T-helper 17 cell (primary cell): ENCODE measurements at regions not wholly inside any gene's neighbourhood (a gene's known extent, or its start where the extent isn't known, plus 50 kb on each side); places are given as distances from the start of the nearest gene placed in this dataset.

ENCODE experiments used
- ATAC-seq: fragments of 150-1000 bp; cut with Tn5 transposase; 2 replicates; pipeline ENCODE4 v1.10.0; 2021; ENCODE audit warnings: mild to moderate bottlenecking, moderate library complexity
- DNase-seq, 3 donors: peaks; one replicate each; pipeline versions ENCODE4 v3.0.0 to v3.0.0-alpha.2; 2020 to 2021
- H3K9me3 ChIP-seq: one replicate; pipeline ENCODE4 v1.7.0; 2013; ENCODE audit warnings: low read length, mild to moderate bottlenecking; ENCODE audit not compliant: control insufficient read depth, poor library complexity, severe bottlenecking
- H3K27ac Mint-ChIP-seq: one replicate; pipeline ENCODE4 v1.8.0; 2022; ENCODE audit warnings: mild to moderate bottlenecking, moderate library complexity, mixed read lengths
- H3K27me3 Mint-ChIP-seq: one replicate; pipeline ENCODE4 v1.8.0; 2022; ENCODE audit warnings: mixed read lengths
- H3K36me3 Mint-ChIP-seq: one replicate; pipeline ENCODE4 v1.8.0; 2022; ENCODE audit warnings: low read depth, mixed read lengths
- H3K4me1 Mint-ChIP-seq: one replicate; pipeline ENCODE4 v1.8.0; 2022; ENCODE audit warnings: mild to moderate bottlenecking, mixed read lengths
- H3K4me3 Mint-ChIP-seq: one replicate; pipeline ENCODE4 v1.8.0; 2022; ENCODE audit warnings: mild to moderate bottlenecking, moderate library complexity, mixed read lengths

DNA sequence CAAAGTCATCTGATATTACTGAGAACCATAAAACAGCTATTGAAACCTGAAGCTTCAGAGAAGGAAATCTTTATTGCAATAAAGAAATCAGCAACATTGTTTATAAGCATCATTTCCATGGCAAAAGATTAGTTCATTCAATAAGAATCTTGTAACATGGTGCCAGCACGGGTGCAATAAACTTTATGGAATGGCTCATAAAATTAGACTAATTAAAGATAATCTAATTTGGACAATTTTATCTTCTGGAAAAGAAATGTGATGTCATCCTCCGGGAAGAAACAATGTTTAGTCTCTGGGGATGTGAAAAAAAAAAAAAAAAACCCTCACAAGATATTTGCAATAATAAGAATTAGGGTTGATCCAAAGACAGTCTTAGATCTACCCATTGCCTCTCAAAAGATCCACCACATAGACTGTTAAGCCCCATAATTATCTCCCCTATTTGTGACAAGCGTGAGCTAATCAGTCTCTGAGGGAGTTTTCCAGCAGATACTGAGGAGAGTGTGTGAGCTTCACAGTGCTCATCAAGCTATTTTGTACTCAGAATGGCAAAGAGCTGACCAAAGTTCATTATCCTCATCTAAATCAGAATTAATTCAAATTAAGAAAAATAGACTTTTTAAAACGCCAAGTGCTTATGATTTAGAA, 297.0 kb upstream of the EDNRB start:
- no peak overlapping the region for H3K27ac Mint-ChIP-seq
- peaks cover 4% of the 10 kb centered on the region for H3K27me3 Mint-ChIP-seq
- no peaks in the 10 kb centered on the region for H3K36me3 Mint-ChIP-seq
- DNase-seq (no peak), ATAC-seq (no peak)
- H3K4me3 Mint-ChIP-seq = no peak overlapping the region
- H3K9me3 ChIP-seq = no peaks in the 10 kb centered on the region
- H3K4me1 Mint-ChIP-seq = no peaks in the 10 kb centered on the region

DNA sequence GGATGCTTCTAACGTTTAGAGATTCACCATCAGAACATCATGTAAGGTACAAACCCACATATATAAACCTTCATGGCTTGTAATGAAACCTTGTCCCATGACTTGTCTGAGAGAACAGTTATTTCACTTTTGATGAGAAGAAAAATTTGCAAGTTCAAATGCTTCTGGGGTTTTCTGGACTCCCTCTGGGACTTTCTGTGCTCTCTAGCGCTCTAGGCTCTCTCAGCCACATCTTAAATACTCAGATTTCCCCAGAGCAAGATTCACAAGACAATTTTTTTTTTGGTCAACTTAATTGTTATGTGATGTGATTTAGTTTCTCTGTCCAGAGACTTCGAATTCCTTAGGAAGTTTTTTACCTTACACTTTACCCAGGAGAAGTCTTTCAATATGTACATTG, 282.8 kb upstream of the EDNRB start:
- no peaks in the 10 kb centered on the region for H3K36me3 Mint-ChIP-seq
- no peak overlapping the region for H3K27ac Mint-ChIP-seq
- DNase-seq (no peak), ATAC-seq (no peak)
- no peaks in the 10 kb centered on the region for H3K9me3 ChIP-seq
- peaks cover 22% of the 10 kb centered on the region for H3K27me3 Mint-ChIP-seq
- H3K4me3 Mint-ChIP-seq = no peak overlapping the region
- H3K4me1 Mint-ChIP-seq = no peaks in the 10 kb centered on the region

DNA sequence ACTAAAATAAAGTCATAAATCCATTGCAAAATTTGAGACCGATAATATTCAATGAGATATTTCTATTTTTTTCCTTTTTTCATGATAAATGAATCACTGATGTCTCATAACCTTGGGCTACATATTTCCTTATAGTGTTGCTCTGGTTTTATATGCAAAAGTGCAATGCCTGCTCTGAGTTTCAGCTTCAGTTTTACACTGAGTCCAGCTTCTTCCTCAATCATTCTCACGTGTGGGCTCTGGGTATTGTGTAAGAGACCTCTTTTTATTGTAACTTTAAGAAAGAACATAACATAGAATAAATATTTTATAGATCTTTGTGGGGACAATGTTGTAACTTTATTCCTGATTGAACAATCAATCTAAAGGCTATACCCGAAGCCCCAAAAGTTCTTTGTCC, 280.2 kb upstream of the EDNRB start:
- no peaks in the 10 kb centered on the region for H3K36me3 Mint-ChIP-seq
- H3K4me3 Mint-ChIP-seq = no peak overlapping the region
- H3K9me3 ChIP-seq = no peaks in the 10 kb centered on the region
- H3K27me3 Mint-ChIP-seq = peaks cover 16% of the 10 kb centered on the region
- H3K27ac Mint-ChIP-seq = no peak overlapping the region
- no peak for ATAC-seq
- no peak for DNase-seq
- no peaks in the 10 kb centered on the region for H3K4me1 Mint-ChIP-seq

DNA sequence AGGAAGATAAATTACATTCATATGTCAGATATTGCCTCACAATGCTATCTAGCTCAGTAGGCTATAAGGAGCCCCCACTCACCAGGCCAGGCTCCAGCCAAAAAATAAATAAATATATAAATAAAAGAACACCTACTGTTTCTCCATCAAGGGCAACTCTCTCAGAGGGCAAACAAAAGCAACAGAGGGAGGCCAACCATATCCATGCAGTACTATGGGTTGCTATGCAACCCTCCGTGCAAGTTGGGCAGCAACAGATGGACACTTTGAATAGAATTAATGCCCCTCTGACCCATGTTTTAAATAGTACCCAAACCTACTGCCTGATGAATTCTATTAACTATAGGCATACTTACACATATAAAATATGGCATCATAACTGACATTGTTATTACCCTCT, 279.8 kb upstream of the EDNRB start:
- Mint-ChIP-seq H3K27ac (no peak overlapping the region), H3K36me3 (no peaks in the 10 kb centered on the region), H3K4me1 (no peaks in the 10 kb centered on the region), H3K27me3 (peaks cover 16% of the 10 kb centered on the region), H3K4me3 (no peak overlapping the region)
- no peaks in the 10 kb centered on the region for H3K9me3 ChIP-seq
- ATAC-seq (no peak), DNase-seq (no peak)

DNA sequence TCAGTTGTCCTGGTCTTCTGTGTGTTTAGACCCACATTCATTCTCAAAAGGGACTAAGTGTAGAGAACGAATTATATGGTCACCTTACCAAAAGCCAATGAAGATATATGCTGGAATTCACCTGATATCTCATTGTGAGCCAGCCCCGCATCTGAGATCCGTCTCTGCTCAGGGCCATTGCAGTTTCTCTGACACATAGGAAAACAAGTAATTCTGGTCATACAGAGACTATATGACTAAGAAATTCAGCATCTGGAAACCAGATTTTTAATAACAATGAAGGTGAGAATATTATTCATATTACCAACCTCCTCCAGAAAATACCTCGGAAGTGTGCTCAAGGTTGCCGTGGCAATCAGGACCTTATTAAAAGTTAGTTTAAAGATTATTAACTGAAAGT, 278.6 kb upstream of the EDNRB start:
- DNase-seq (no peak), ATAC-seq (no peak)
- Mint-ChIP-seq H3K27me3 (peaks cover 16% of the 10 kb centered on the region), H3K27ac (no peak overlapping the region), H3K4me1 (no peaks in the 10 kb centered on the region), H3K4me3 (no peak overlapping the region), H3K36me3 (no peaks in the 10 kb centered on the region)
- H3K9me3 ChIP-seq = no peaks in the 10 kb centered on the region

DNA sequence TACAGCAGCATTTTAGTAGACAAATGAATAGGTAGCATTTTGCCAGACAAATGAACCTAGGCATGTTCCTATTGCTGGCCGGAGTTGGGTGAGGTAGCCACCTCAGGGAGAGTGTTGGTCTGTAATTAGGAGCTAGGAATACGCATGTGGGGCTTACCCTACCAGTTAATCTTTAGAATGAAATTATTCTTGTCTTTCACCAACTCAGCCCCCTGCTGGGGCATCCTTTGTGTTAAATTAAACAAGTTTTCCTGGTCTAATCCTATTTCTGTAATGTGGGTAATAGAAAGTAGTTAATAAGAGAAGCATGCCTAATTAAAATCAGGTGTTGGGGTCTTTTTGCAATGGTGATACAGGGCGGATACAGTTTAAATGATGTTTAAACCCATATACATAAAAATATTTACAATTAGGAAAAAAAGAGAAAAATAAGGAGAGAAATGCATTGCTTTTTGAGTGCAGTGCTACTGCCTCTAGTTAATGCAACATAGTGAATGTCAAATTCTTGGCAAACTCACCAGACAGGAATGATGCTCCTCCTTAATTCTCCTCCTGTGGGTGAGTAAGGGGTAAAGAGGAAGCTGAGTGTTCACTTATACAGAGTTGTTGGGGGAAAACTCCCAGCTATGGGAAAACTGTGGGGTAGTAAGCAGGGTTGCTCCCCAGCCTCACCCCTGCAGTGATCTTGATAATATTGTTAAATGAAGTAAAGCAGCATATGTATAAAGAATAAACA, 276.4 kb upstream of the EDNRB start:
- ATAC-seq (no peak), DNase-seq (no peak)
- Mint-ChIP-seq H3K4me3 (no peak overlapping the region), H3K36me3 (no peaks in the 10 kb centered on the region), H3K27ac (no peak overlapping the region), H3K27me3 (peaks cover 22% of the 10 kb centered on the region), H3K4me1 (no peaks in the 10 kb centered on the region)
- no peaks in the 10 kb centered on the region for H3K9me3 ChIP-seq

DNA sequence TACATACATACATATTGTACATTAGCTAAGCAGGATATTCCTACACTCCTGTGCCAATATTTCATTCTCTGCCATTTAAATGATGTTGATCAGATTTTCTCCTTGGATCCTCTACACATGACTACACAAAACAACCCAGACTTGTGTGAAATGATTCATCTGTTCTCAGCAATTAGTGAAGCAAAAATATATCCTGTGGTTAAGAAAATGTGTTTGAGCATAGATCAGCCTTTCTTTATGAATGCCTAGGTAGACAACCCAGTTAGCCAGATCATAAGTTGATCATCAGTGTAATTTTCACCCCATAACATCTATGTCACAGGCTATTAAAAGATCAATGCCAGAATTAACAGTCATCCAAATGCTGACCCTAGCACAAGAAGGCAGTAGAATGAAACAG, 275.2 kb upstream of the EDNRB start:
- no peaks in the 10 kb centered on the region for H3K4me1 Mint-ChIP-seq
- peaks cover 17% of the 10 kb centered on the region for H3K27me3 Mint-ChIP-seq
- no peak for DNase-seq
- no peaks in the 10 kb centered on the region for H3K36me3 Mint-ChIP-seq
- H3K4me3 Mint-ChIP-seq = no peak overlapping the region
- no peaks in the 10 kb centered on the region for H3K9me3 ChIP-seq
- ATAC-seq = no peak
- no peak overlapping the region for H3K27ac Mint-ChIP-seq

DNA sequence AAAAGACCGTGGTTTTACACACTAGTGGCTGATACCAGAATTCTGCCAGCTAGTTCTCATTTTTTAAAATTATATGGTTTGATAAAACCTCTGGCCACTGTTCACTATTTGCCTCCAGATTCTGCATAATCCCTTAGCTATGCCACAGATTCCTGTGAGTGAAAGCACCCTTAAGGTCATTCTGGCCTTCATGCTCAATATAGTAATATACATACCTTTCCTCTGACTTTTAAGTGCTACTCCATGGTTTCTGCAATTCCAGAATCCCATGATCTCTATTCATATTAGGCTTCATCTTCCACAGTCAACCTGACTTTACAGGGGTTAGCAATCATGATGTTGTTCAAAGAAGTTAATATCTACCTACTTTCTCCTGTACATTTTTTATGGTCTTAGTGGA, 274.1 kb upstream of the EDNRB start:
- H3K9me3 ChIP-seq = no peaks in the 10 kb centered on the region
- peaks cover 22% of the 10 kb centered on the region for H3K27me3 Mint-ChIP-seq
- H3K36me3 Mint-ChIP-seq = no peaks in the 10 kb centered on the region
- H3K4me1 Mint-ChIP-seq = no peaks in the 10 kb centered on the region
- no peak for DNase-seq
- no peak overlapping the region for H3K27ac Mint-ChIP-seq
- no peak overlapping the region for H3K4me3 Mint-ChIP-seq
- no peak for ATAC-seq

DNA sequence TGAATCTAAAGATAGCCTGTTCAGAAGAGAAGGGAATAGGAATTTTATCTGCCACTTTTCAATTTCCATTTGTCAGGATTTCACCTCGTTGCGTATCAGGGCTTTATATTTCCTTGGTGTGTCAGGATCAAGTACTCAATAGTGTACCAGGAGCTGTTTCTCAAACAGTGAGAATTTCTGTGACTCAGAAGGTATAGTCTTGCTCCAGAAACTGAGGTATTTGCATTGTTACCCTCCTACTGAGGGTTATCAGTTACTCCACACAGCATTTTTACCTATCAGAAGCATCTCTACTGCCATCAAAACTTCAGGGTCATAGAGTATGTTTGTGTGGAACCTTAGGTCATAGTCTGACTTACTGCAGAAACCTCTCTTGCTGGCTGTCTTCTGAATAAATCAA, 271.7 kb upstream of the EDNRB start:
- no peak for DNase-seq
- Mint-ChIP-seq H3K36me3 (no peaks in the 10 kb centered on the region), H3K27ac (no peak overlapping the region), H3K4me3 (no peak overlapping the region), H3K27me3 (peaks cover 18% of the 10 kb centered on the region), H3K4me1 (no peaks in the 10 kb centered on the region)
- ATAC-seq = no peak
- H3K9me3 ChIP-seq = no peaks in the 10 kb centered on the region

DNA sequence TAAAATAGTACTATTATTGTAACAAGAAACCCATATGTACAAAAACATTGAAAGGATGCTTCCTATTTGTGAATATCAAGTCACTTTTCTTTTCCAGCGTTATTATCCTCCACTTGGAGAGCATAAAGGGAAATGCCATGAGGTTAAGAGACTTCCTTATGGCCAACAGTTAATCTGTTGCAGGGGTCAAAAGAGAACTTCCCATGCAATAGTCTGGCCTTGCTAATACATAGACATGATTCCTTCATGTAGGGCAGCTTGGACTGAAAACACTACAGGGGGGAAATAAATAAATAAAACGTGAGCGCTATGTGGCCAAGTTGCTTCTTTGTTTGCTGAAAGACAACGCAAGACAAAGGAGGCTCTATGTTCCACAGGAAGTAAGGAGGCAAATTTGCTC, 269.1 kb upstream of the EDNRB start:
- no peaks in the 10 kb centered on the region for H3K9me3 ChIP-seq
- DNase-seq (no peak), ATAC-seq (no peak)
- no peaks in the 10 kb centered on the region for H3K36me3 Mint-ChIP-seq
- no peak overlapping the region for H3K27ac Mint-ChIP-seq
- H3K4me1 Mint-ChIP-seq = no peaks in the 10 kb centered on the region
- peaks cover 18% of the 10 kb centered on the region for H3K27me3 Mint-ChIP-seq
- no peak overlapping the region for H3K4me3 Mint-ChIP-seq

DNA sequence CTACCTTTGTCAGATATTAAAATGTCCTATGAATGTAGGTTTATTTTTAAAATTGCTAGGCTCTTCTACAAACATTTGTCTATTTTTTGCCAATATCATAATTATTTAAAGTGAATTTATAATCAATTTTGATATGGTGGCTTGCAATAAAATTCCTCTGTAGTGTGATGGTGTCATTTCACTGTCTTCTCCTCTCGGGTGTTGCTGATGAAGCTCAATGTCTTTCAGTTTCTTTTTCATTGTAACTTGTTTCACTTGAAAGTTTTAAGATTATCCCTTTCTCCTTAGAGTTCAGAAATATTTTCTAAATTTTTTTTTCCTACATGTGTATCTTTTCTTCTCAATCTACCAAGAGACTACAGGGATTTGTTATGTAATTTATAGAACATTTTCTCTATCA, 267.1 kb upstream of the EDNRB start:
- no peak overlapping the region for H3K4me3 Mint-ChIP-seq
- H3K4me1 Mint-ChIP-seq = peaks cover under 1% of the 10 kb centered on the region
- no peaks in the 10 kb centered on the region for H3K36me3 Mint-ChIP-seq
- H3K9me3 ChIP-seq = no peaks in the 10 kb centered on the region
- ATAC-seq (no peak), DNase-seq (no peak)
- H3K27ac Mint-ChIP-seq = no peak overlapping the region
- H3K27me3 Mint-ChIP-seq = peaks cover 11% of the 10 kb centered on the region

DNA sequence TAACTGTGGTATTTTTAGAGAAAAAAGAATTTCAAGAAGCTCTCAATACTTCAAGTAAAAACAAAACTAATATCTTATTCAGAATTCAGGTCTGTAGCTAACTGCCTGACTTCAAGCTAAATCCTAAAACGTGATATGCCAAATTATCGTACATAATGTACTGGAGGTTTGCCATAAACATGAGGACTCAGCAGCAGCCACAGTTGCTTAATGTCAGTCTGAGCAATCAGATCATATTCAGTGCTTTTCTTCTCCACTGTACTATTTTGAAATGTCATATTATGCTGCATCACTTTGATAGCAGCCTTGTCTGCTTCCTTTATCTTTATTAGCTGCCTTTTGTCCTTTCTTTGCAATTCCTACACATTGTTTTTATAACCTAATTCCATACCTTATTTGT, 265.1 kb upstream of the EDNRB start:
- no peak overlapping the region for H3K27ac Mint-ChIP-seq
- no peak overlapping the region for H3K4me3 Mint-ChIP-seq
- DNase-seq (no peak), ATAC-seq (no peak)
- H3K36me3 Mint-ChIP-seq = no peaks in the 10 kb centered on the region
- H3K27me3 Mint-ChIP-seq = peaks cover 5% of the 10 kb centered on the region
- H3K4me1 Mint-ChIP-seq = peaks cover 2% of the 10 kb centered on the region
- no peaks in the 10 kb centered on the region for H3K9me3 ChIP-seq

DNA sequence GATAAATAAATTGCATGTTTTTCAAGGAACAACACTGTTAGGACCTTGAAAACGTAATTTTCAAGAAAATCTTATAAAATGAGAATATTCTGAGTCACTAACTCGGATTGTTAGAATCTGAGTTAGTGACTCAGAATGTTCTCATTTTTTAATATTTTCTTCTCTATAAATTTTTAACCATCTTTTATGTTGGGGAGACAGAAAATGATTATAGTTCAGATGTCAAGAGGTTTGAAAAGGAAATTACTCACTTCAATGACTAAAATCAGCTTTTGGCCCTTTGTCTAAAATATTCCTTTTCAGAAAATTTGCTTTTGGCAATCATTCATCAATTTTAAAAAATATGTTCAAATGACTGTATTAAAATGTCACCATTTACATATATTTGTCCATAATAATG, 264.2 kb upstream of the EDNRB start:
- no peaks in the 10 kb centered on the region for H3K36me3 Mint-ChIP-seq

DNA sequence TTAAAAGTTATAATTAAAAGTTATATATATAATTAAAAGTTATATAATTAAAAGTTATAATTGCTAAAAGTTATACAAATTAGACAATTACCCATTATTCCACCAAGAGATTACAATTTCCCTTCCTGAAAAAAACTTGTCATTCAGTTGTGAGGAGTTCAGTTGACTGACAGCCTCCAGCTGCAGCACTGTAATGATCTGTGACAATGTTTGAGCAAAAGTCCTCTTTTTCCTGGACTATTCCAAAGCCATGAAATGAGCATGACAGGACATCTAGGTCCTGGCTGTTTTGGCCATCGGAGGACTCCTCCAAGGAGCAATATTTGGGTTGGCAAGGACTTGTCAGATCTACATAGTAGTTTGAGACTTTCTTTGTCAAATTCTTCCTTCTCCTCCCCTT, 258.7 kb upstream of the EDNRB start:
- Mint-ChIP-seq H3K4me1 (peaks cover 2% of the 10 kb centered on the region), H3K27me3 (peaks cover 6% of the 10 kb centered on the region), H3K36me3 (no peaks in the 10 kb centered on the region), H3K27ac (no peak overlapping the region), H3K4me3 (no peak overlapping the region)
- ATAC-seq = no peak
- no peak for DNase-seq
- no peaks in the 10 kb centered on the region for H3K9me3 ChIP-seq

More for the DNA sequence above, 264.2 kb upstream of the EDNRB start:
- ATAC-seq (no peak), DNase-seq (no peak)
- no peaks in the 10 kb centered on the region for H3K27me3 Mint-ChIP-seq
- H3K4me3 Mint-ChIP-seq = no peak overlapping the region
- no peaks in the 10 kb centered on the region for H3K9me3 ChIP-seq
- no peak overlapping the region for H3K27ac Mint-ChIP-seq
- peaks cover 2% of the 10 kb centered on the region for H3K4me1 Mint-ChIP-seq
